Neural cell (in vitro differentiated cells): ENCODE measurements at regions not wholly inside any gene's neighbourhood (a gene's known extent, or its start where the extent isn't known, plus 50 kb on each side); places are given as distances from the start of the nearest gene placed in this dataset.

Source experiments
- H2AFZ ChIP-seq: fragments of 200-600, 300-800 bp; sonication (generic), shearing (Covaris generic); 2 replicates; pipeline ENCODE4 v1.6.0; 2014; ENCODE audit warnings: low read depth, mild to moderate bottlenecking, antibody characterized with exemption, low read length, moderate library complexity
- H3F3A ChIP-seq: fragments of 200-600 bp; shearing (Covaris generic); 2 replicates; pipeline ENCODE4 v1.6.1; 2016; ENCODE audit warnings: mild to moderate bottlenecking, moderate library complexity, mixed read lengths, antibody characterized with exemption, low read length; ENCODE audit not compliant: insufficient read depth, poor library complexity, severe bottlenecking
- H3K27ac ChIP-seq: fragments of 200-600, 300-800 bp; sonication (generic), shearing (Covaris generic); 2 replicates; pipeline ENCODE4 v1.5.1; 2014; ENCODE audit warnings: mild to moderate bottlenecking, low read length, moderate library complexity
- H3K27me3 ChIP-seq: fragments of 300-800, 200-600 bp; sonication (generic), shearing (Covaris generic); 2 replicates; pipeline ENCODE4 v1.6.0; 2014; ENCODE audit warnings: mild to moderate bottlenecking, low read depth, low read length, moderate library complexity; ENCODE audit not compliant: insufficient read depth
- H3K36me3 ChIP-seq: fragments of 300-800, 200-600 bp; sonication (generic), shearing (Covaris generic); 2 replicates; pipeline ENCODE4 v1.5.1; 2014; ENCODE audit warnings: mild to moderate bottlenecking, antibody characterized with exemption, low read length, moderate library complexity; ENCODE audit not compliant: insufficient read depth
- H3K4me2 ChIP-seq: fragments of 300-800, 200-600 bp; sonication (generic), shearing (Covaris generic); 2 replicates; pipeline ENCODE4 v1.6.0; 2014; ENCODE audit warnings: mild to moderate bottlenecking, low read length
- H3K4me3 ChIP-seq: fragments of 300-800, 200-600 bp; sonication (generic), shearing (Covaris generic); 2 replicates; pipeline ENCODE4 v1.5.1; 2014; ENCODE audit warnings: mild to moderate bottlenecking, low read length, moderate library complexity
- H3K79me2 ChIP-seq: fragments of 200-600 bp; shearing (Covaris generic); replicated peaks from 2 replicates; pipeline ENCODE4 v1.6.0; 2014; ENCODE audit warnings: mild to moderate bottlenecking, low read length, moderate library complexity; ENCODE audit not compliant: insufficient read depth
- H3K9ac ChIP-seq: fragments of 300-800, 200-600 bp; sonication (generic), shearing (Covaris generic); 2 replicates; pipeline ENCODE4 v1.6.1; 2016; ENCODE audit warnings: mild to moderate bottlenecking, low read length, mixed read lengths
- H3K9me2 ChIP-seq: fragments of 200-600 bp; shearing (Covaris generic); 2 replicates; pipeline ENCODE4 v1.6.1; 2016; ENCODE audit warnings: mild to moderate bottlenecking, low read length, mixed read lengths; ENCODE audit not compliant: insufficient read depth
- H3K9me3 ChIP-seq: fragments of 200-600, 300-800 bp; sonication (generic), shearing (Covaris generic); 2 replicates; pipeline ENCODE4 v1.6.1; 2016; ENCODE audit warnings: mild to moderate bottlenecking, mixed run types, low read length, moderate library complexity, mixed read lengths
- H4K20me1 ChIP-seq: fragments of 200-600 bp; shearing (Covaris generic); 2 replicates; pipeline ENCODE4 v1.6.1; 2016; ENCODE audit warnings: mild to moderate bottlenecking, mixed run types; ENCODE audit not compliant: insufficient read depth
- EP300 ChIP-seq: fragments of 450-650 bp; conservative IDR thresholded peaks from 2 replicates; pipeline ENCODE4 v1.6.1; 2014; ENCODE audit warnings: antibody characterized with exemption, mild to moderate bottlenecking, moderate library complexity; ENCODE audit not compliant: poor library complexity, severe bottlenecking
- EZH2 ChIP-seq: fragments of 200-600, 300-800 bp; shearing (Covaris generic), sonication (generic); IDR thresholded peaks from 2 replicates; pipeline ENCODE4 v1.6.1; 2014; ENCODE audit warnings: antibody characterized with exemption, low read length, borderline replicate concordance, mild to moderate bottlenecking; ENCODE audit not compliant: insufficient read depth, poor library complexity, severe bottlenecking
- MXI1 ChIP-seq: fragments of 450-650 bp; conservative IDR thresholded peaks from 2 replicates; pipeline ENCODE4 v1.6.1; 2014; ENCODE audit warnings: antibody characterized with exemption, mild to moderate bottlenecking; ENCODE audit not compliant: poor library complexity, severe bottlenecking
- POLR2AphosphoS5 ChIP-seq: IDR thresholded peaks from 2 replicates; pipeline ENCODE4 v1.6.1; 2012
- RAD21 ChIP-seq: fragments of 450-650 bp; conservative IDR thresholded peaks from 2 replicates; pipeline ENCODE4 v1.6.1; 2014; ENCODE audit warnings: antibody characterized with exemption, mild to moderate bottlenecking, moderate library complexity
- SMC3 ChIP-seq: fragments of 450-650 bp; conservative IDR thresholded peaks from 2 replicates; pipeline ENCODE4 v1.6.1; 2014; ENCODE audit warnings: antibody characterized with exemption, mild to moderate bottlenecking, moderate library complexity; ENCODE audit not compliant: poor library complexity
- TAF1 ChIP-seq: IDR thresholded peaks from 2 replicates; pipeline ENCODE4 v1.6.1; 2012; ENCODE audit warnings: low read depth
- TF ChIP-seq, protein P1 (sequence below): fragments of 450-650 bp; IDR thresholded peaks from 2 replicates; pipeline ENCODE4 v1.5.1; 2014; ENCODE audit warnings: antibody characterized with exemption, mild to moderate bottlenecking, moderate library complexity; ENCODE audit not compliant: poor library complexity, severe bottlenecking
- TF ChIP-seq, protein P2 (sequence below): IDR thresholded peaks from 2 replicates; pipeline ENCODE4 v1.6.1; 2012; ENCODE audit warnings: borderline replicate concordance

DNA sequence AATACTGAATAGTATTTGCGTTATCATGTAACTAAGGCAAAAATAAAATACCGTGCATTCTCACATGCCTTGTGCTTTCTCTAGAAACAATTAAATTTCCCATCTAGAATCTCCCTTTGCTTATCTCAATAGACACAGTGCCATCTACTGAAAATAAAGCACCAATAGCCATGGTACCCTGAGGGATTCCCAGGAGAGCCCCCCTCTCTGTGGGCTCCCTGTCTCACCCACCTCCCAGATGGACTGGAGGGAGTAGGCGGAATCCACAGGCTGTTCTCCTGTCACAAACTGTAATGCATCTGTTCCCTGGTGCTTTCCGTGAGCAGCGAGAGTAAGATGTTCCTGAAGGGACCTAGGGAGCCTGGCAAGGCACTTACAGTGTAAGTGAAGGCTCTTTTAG lies 112.4 kb upstream of the UPP2 start:
- Histone ChIP-seq H3K9me3 (no peaks in the 10 kb centered on the region), H3F3A (no peaks in the 10 kb centered on the region), H3K4me3 (no peak overlapping the region), H3K9ac (no peak overlapping the region), H3K9me2 (no peaks in the 10 kb centered on the region), H3K27me3 (no peaks in the 10 kb centered on the region), H2AFZ (no peak overlapping the region), H3K27ac (no peak overlapping the region), H3K4me2 (no peak overlapping the region), H4K20me1 (no peaks in the 10 kb centered on the region), H3K36me3 (no peaks in the 10 kb centered on the region), H3K79me2 (no peaks in the 10 kb centered on the region)
- TF ChIP-seq, protein P1, sequence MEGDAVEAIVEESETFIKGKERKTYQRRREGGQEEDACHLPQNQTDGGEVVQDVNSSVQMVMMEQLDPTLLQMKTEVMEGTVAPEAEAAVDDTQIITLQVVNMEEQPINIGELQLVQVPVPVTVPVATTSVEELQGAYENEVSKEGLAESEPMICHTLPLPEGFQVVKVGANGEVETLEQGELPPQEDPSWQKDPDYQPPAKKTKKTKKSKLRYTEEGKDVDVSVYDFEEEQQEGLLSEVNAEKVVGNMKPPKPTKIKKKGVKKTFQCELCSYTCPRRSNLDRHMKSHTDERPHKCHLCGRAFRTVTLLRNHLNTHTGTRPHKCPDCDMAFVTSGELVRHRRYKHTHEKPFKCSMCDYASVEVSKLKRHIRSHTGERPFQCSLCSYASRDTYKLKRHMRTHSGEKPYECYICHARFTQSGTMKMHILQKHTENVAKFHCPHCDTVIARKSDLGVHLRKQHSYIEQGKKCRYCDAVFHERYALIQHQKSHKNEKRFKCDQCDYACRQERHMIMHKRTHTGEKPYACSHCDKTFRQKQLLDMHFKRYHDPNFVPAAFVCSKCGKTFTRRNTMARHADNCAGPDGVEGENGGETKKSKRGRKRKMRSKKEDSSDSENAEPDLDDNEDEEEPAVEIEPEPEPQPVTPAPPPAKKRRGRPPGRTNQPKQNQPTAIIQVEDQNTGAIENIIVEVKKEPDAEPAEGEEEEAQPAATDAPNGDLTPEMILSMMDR, result no peak
- TF ChIP-seq MXI1, result no peak
- TF ChIP-seq EZH2, result no peak
- no peak for TF ChIP-seq POLR2AphosphoS5
- TF ChIP-seq, protein P2, sequence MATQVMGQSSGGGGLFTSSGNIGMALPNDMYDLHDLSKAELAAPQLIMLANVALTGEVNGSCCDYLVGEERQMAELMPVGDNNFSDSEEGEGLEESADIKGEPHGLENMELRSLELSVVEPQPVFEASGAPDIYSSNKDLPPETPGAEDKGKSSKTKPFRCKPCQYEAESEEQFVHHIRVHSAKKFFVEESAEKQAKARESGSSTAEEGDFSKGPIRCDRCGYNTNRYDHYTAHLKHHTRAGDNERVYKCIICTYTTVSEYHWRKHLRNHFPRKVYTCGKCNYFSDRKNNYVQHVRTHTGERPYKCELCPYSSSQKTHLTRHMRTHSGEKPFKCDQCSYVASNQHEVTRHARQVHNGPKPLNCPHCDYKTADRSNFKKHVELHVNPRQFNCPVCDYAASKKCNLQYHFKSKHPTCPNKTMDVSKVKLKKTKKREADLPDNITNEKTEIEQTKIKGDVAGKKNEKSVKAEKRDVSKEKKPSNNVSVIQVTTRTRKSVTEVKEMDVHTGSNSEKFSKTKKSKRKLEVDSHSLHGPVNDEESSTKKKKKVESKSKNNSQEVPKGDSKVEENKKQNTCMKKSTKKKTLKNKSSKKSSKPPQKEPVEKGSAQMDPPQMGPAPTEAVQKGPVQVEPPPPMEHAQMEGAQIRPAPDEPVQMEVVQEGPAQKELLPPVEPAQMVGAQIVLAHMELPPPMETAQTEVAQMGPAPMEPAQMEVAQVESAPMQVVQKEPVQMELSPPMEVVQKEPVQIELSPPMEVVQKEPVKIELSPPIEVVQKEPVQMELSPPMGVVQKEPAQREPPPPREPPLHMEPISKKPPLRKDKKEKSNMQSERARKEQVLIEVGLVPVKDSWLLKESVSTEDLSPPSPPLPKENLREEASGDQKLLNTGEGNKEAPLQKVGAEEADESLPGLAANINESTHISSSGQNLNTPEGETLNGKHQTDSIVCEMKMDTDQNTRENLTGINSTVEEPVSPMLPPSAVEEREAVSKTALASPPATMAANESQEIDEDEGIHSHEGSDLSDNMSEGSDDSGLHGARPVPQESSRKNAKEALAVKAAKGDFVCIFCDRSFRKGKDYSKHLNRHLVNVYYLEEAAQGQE, result no peak
- no peak for TF ChIP-seq SMC3
- TF ChIP-seq RAD21, result no peak
- no peak for TF ChIP-seq TAF1
- TF ChIP-seq EP300, result no peak

DNA sequence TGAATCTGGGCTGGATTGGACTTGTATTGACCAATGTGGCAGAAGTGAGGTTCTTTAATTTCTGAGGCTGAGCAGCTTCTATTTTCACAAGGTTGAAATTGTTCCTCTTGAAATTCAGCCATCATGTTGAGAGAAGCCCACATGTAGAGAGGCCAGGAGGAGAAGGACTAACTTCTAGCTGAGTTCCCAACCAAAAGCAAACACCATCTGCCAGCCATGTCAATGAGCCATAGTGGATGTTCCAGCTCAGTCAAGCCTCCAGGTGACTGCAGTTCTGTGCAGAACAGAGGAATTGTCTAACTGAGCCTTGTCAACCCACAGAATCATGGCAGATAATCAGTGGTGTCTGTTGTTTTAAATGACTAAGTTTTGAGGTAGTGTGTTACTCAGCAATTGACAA lies 110.6 kb upstream of the ACVR1 start:
- H3K9ac ChIP-seq, result no peak overlapping the region

More for the DNA sequence above, 110.6 kb upstream of the ACVR1 start:
- TF ChIP-seq POLR2AphosphoS5 (no peak), EZH2 (no peak), SMC3 (no peak), MXI1 (no peak), TAF1 (no peak), RAD21 (no peak)
- TF ChIP-seq, protein P1, result no peak
- TF ChIP-seq, protein P2, result no peak
- no peaks in the 10 kb centered on the region for H3K9me3 ChIP-seq
- H3F3A ChIP-seq, result no peaks in the 10 kb centered on the region
- H3K27me3 ChIP-seq, result no peaks in the 10 kb centered on the region
- no peaks in the 10 kb centered on the region for H3K79me2 ChIP-seq
- H4K20me1 ChIP-seq, result no peaks in the 10 kb centered on the region
- no peak overlapping the region for H3K4me3 ChIP-seq
- H2AFZ ChIP-seq, result no peak overlapping the region
- no peaks in the 10 kb centered on the region for H3K36me3 ChIP-seq
- H3K4me2 ChIP-seq, result no peak overlapping the region
- H3K9me2 ChIP-seq, result no peaks in the 10 kb centered on the region
- H3K27ac ChIP-seq, result no peak overlapping the region
